ENCODE measurements at regions not wholly inside any gene's neighbourhood (a gene's known extent, or its start where the extent isn't known, plus 50 kb on each side); places are given as distances from the start of the nearest gene placed in this dataset.
A peak's percentile ranks its signal among the peaks of the same experiment; 100 is the strongest.

- peak; percentile 38 for DNase-seq
Measured at GRCh38 chr12:111102102-111102739, 181.8 kb upstream of the MYL2 start.

DNA sequence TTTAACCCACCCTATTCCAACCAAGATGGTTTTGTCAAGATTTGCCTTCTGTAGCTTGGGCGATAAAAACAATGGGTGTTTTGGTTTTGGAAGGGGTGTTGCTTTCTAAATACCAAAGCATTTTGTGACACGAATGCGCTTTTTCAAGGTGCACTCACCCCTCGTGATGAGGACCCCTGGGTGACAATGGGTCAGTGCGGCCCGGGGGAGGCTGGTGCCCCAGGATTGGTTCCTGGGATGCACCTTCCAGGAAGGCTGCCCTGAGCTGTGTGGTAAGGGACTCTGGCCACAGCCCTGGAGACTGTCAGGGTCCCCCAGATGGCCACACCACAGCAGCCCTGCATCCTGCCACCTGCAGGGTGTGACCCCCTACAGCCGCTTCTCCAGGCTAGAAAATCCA lies 180.6 kb upstream of the MYL2 start:
- no peak for DNase-seq

DNA sequence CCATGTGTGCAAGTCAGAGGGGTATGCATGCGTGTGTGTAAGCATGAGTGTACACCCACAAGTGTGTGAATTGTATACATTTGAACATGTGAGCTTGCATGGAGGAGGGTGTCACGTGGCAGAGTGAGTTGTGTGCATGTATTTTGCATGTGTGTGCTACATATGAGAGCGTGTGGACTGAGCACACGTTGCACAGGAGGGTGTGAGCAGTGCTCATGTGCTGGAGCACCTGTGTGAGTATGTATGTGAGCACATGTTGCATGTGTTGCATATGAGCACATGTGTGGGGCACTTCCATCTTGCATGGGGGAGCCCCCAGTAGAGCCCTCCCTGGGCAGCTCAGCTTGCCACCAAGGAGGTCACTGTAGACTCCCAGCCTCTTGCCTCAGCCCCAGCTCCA lies 180.2 kb upstream of the MYL2 start:
- no peak for DNase-seq

DNA sequence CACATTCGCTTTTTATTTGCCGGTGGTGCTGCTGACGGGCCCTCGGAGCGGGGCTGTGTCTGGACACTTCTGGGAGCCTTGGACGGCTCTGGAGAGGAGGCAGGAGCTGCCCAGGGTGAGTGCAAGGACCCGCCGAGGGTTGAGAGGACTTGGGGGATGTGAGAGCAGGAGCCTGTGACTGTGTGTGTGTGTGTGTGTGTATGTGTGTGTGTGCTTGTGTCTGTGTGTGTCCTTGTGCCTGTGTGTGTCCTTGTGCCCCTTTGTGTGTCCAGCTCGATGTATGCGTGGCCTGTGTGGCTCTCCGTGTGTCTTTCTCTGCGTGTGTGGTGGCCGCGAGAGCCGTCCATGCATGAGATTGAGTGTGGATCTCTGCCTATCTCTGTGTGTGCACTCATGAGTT lies 179.6 kb upstream of the MYL2 start:
- no peak for DNase-seq

DNA sequence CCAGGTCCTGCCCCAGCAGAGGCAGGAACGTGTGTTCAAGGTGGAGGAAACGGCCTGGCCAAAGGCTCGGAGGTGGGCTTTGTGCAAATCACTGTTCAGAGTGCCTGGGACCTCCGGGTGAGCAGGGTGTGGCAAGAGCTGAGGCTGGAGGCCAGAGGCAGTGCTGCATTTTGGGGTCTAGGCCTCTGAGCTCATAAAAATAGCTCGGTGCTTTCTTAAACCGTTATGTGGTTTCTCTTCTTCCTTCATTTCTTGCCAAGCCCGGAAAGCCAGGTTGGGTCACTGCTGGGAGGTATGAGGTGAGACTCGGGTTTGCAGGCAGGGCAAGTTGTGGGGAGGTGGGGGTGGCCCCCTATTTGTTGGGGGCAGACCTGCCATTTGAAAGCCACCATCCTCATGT lies 178.8 kb upstream of the MYL2 start:
- no peak for DNase-seq

- DNase-seq, result no peak
Measured at GRCh38 chr12:111094157-111095010, 174.0 kb upstream of the MYL2 start.

DNA sequence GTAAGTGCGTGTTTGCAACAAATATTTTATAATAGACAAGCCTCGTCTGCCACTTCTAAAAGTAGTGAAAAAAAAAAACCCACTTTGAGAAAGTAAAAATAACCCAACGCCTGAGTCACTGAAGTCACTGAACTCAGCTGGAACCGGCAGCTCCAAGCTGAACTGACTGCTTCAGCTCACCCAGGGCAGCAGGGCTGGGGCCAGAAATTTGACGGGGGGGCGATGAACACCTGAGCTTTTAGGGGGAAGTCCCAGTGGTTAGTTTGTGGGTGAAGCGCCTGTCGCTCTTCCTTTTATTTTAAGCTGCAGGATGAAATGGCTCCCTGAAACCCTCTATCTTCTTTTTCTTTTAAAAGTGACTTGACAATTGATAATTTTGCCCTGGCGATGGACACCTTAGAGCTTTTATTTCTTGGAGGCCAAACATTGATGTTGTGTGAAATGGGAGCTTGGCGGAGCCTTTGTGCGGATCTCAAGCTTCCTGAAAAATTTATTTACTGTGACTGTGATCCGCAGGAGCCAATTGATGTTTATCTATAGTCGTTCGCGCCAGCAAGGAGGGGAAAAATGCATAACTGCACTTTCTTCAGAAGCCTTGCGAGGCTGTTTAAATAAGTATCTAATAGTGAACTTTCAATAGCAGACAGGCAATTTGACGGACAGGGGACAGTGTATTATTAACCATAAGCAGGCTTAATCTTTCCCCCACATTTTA lies 173.2 kb upstream of the MYL2 start:
- no peak for DNase-seq

- DNase-seq, result no peak
Measured at GRCh38 chr12:111091051-111091450, 170.7 kb upstream of the MYL2 start.

DNA sequence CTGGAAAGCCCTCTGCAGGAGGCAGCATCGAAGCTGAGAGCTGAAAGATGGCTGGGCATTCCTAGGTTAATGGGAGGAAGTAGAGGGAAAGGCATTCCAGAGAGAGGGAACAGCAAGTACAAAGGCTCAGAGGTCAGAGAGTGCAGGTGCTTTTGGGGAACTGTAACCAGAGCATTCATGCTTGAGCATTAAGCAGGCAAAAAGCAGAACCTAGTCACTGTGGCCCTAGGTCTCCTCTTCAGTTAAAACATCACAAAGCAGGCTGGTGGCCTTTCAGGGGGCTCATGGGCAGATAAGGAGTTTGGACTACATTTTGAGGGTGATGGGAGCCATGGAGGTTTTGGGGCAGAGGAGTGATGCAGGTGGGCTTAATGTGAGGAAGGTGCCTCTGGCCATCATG lies 169.2 kb upstream of the MYL2 start:
- no peak for DNase-seq

GRCh38 chr12:111088409-111088808 lies 168.0 kb upstream of the MYL2 start:
- DNase-seq, result no peak

DNA sequence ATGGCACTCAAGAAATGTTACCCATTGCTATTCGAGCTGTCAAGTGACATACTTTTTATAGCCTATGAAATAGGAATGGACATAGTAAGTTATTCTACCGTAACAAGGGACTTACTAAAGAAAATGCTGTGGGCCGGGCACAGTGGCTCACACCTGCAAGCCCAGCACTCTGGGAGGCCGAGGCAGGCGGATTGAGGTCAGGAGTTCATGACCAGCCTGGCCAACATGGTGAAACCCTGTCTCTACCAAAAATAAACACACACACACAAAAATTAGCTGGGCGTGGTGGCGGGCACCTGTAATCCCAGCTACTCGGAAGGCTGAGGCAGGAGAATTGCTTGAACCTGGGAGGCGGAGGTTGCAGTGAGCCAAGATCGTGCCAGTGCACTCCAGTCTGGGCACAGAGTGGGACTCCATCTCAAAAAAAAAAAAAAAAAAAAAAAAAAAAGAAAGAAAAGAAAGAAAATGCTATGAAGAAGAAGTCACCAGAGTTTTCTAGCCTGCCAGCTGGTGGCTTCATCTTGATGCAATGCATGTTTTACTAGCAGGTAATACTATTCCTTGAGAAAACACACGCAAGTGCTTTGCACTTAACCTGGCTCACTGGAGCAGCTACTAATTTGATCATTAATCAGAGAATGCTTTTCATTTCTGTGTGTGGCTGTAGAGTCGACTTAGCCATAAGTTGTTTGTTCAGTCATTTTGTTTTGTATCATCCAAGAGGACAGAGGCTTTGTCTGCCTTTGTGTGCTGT lies 166.7 kb upstream of the MYL2 start:
- no peak for DNase-seq

- no peak for DNase-seq
Measured at GRCh38 chr12:111085096-111085495, 164.7 kb upstream of the MYL2 start.

- DNase-seq, result no peak
Measured at GRCh38 chr12:111084605-111085004, 164.2 kb upstream of the MYL2 start.

- no peak for DNase-seq
Measured at GRCh38 chr12:111084158-111084557, 163.8 kb upstream of the MYL2 start.

- DNase-seq, result no peak
Measured at GRCh38 chr12:111081600-111081999, 161.2 kb upstream of the MYL2 start.

DNA sequence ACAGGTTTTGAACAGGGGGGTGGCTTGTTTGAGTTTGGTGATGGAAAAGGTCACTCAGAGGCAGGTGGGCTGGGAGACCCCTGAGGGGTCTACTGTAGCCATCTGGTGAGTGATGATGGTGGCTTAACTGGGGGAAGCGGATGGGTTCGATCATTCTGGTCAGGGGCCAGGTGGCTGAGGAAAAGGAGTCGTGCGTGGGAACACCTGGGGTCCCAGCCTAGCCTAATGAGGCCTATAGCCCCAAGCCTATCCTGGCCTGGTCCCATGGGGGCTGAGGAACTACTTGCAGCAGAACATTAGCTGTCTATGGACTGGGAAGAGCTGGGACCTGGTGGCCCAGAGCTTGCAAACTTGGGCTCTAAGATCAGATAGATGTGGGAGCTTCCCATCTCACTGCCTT lies 158.4 kb upstream of the MYL2 start:
- no peak for DNase-seq

DNA sequence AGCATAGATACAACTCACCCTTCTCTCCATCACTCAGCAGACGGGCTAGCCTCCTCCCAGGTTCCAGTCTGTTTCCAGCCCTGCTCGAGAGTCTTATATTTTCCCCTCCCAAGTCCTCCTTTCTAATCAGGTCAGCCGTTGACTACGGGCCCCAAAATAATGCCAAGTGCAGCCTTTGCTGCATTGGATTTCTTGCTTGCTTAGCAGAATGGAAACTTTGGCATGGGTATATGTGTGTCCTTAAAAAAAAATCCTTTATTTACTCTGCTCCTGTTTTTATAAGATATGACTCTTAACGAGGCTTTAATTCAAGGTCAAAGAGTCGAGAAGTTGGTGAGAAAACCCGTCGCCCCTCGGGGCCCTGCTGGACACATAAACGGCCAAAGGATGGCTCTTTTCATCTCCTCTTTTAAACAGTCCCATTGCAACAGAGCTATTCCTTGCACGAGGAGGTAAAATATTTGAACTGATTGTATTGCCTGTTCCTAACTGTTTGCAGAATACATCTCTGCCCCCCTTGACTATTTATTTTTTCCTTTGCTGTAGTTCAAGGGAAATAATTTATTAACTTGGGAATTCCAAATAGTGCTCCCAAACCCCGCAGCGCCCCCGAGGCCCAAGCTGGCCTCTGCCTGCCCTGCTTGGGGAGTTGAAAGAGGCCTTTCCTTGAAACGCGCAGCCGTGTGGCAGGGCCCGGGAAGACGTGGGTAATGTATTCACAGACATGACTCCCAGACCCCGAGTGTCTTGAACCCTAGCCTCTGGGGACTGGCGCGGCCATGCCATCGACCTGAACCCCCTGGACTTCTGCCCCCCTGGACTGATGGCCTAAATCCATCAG lies 156.5 kb upstream of the MYL2 start:
- DNase-seq, result no peak

DNA sequence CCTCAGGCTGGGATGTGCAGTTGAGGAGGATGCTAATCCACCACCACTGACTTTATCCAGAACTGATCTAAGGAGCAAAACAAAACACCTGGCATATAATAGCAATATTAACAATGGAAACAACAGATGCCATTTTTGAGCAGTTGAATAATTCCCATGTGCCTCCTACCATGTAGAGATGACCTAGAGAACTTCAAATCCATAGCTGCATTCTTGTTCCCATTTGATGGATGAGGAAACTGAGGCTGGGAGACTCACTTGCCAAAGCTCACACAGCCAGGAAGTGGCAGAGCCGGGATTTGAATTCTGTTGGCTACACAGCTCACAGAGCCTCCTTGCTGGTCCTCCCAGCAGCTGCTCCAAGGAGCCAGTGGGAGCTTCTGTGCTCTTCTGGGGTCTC lies 155.8 kb upstream of the MYL2 start:
- no peak for DNase-seq

DNA sequence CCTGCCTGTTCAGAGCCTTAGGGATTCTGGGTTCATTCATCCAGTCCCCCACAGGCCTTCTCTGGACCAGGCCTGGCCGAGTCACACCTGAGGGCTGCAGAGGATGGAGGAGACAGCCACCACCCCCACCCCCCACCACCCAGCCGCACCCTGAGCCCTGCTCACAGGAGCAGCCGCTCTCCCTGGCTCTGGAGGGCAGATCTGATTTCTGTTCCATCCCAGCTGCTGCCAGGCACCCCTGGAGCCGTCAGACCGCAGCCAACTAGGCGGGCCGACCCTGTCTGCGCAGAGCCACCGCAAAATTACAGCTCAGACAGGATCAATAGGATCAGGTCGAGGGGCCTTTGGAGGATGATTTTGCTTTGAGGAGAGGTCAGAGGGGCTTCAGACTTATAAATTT lies 154.6 kb upstream of the MYL2 start:
- peak; percentile 0 for DNase-seq

GRCh38 chr12:111074559-111074958 lies 154.2 kb upstream of the MYL2 start:
- no peak for DNase-seq

GRCh38 chr12:111073370-111073769 lies 153.0 kb upstream of the MYL2 start:
- DNase-seq, result no peak

- DNase-seq, result no peak
Measured at GRCh38 chr12:111072299-111072698, 151.9 kb upstream of the MYL2 start.
